RPMI7951 (cell line): ENCODE measurements at regions not wholly inside any gene's neighbourhood (a gene's known extent, or its start where the extent isn't known, plus 50 kb on each side); places are given as distances from the start of the nearest gene placed in this dataset.
"Not testable (repeated sequence)": the region's sequence is repeated elsewhere in the genome, so short reads cannot be mapped to it uniquely, and the experiment has no call there.

Source experiments
- DNase-seq: peaks from one replicate; pipeline ENCODE4 v3.0.0-alpha.2; 2012; ENCODE audit warnings: low read depth

GRCh38 chr7:92915348-92915747 is 79.0 kb upstream of the CDK6 start:
- DNase-seq, result no peak

GRCh38 chr7:92914645-92915044 is 78.3 kb upstream of the CDK6 start:
- no peak for DNase-seq

- DNase-seq, result no peak
Measured at GRCh38 chr7:92913849-92914248, 77.5 kb upstream of the CDK6 start.

GRCh38 chr7:92910976-92911375 is 74.6 kb upstream of the CDK6 start:
- DNase-seq, result no peak

GRCh38 chr7:92909686-92910475 is 73.5 kb upstream of the CDK6 start:
- no peak for DNase-seq

GRCh38 chr7:92904244-92905131 is 68.1 kb upstream of the CDK6 start:
- peak; percentile 99 for DNase-seq

- DNase-seq, result no peak
Measured at GRCh38 chr7:92898798-92899197, 62.4 kb upstream of the CDK6 start.

- not testable (repeated sequence) for DNase-seq
Measured at GRCh38 chr7:92894857-92895256, 58.5 kb upstream of the CDK6 start.

GRCh38 chr7:92889081-92889480 is 52.7 kb upstream of the CDK6 start:
- DNase-seq, result no peak
